ENCODE measurements at regions not wholly inside any gene's neighbourhood (a gene's known extent, or its start where the extent isn't known, plus 50 kb on each side); places are given as distances from the start of the nearest gene placed in this dataset.

- TF ChIP-seq POLR2A (IDR thresholded peaks at IDR 0.05), result no peak
- no peak for TF ChIP-seq CTCF (IDR thresholded peaks at IDR 0.05)
These were observed 60.9 kb downstream of the ADRB2 start for GRCh38 chr5:148887123-148887881.

All from right lobe of liver (tissue), 4 donors.